ENCODE measurements at regions not wholly inside any gene's neighbourhood (a gene's known extent, or its start where the extent isn't known, plus 50 kb on each side); places are given as distances from the start of the nearest gene placed in this dataset.

GRCh38 chr12:25740617-25741016, 187.5 kb upstream of the LMNTD1 start:
- intact Hi-C loops (cut with DNase I, micrococcal nuclease): no loop called here
- ATAC-seq (no peak), DNase-seq (no peak)
- ChIA-PET CTCF (no interaction called here), POLR2A (no interaction called here)
- H3K4me1 Mint-ChIP-seq: no peaks in the 10 kb centered on the region
- no peak overlapping the region for H3K27ac Mint-ChIP-seq
- H3K9me3 Mint-ChIP-seq (ENCODE audit: low read depth): peaks cover 3% of the 10 kb centered on the region
- H3K27me3 Mint-ChIP-seq: no peaks in the 10 kb centered on the region
- H3K4me3 Mint-ChIP-seq: no peak overlapping the region
- no peaks in the 10 kb centered on the region for H3K36me3 Mint-ChIP-seq (ENCODE audit: low read depth)

- peaks cover 3% of the 10 kb centered on the region for H3K9me3 Mint-ChIP-seq (ENCODE audit: low read depth)
- no peaks in the 10 kb centered on the region for H3K36me3 Mint-ChIP-seq (ENCODE audit: low read depth)
- no peaks in the 10 kb centered on the region for H3K4me1 Mint-ChIP-seq
- ATAC-seq: no peak
- POLR2A ChIA-PET: no interaction called here
- H3K27me3 Mint-ChIP-seq: no peaks in the 10 kb centered on the region
- intact Hi-C loops (cut with DNase I, micrococcal nuclease): no loop called here
- DNase-seq: no peak
- no peak overlapping the region for H3K27ac Mint-ChIP-seq
- CTCF ChIA-PET: no interaction called here
- no peak overlapping the region for H3K4me3 Mint-ChIP-seq
Measured at GRCh38 chr12:25741917-25742316, 188.8 kb upstream of the LMNTD1 start.

GRCh38 chr12:25743679-25744215, 190.7 kb upstream of the LMNTD1 start:
- Mint-ChIP-seq H3K36me3 (ENCODE audit: low read depth) (no peaks in the 10 kb centered on the region), H3K27ac (no peak overlapping the region), H3K27me3 (no peaks in the 10 kb centered on the region), H3K4me3 (no peak overlapping the region), H3K9me3 (ENCODE audit: low read depth) (no peaks in the 10 kb centered on the region), H3K4me1 (no peaks in the 10 kb centered on the region)
- intact Hi-C loops (cut with DNase I, micrococcal nuclease): no loop called here
- POLR2A ChIA-PET: no interaction called here
- ATAC-seq: no peak
- DNase-seq: no peak
- CTCF ChIA-PET: interaction anchor here (0.7 to 0.8 kb wide), 2 partner anchors 28 to 250 kb away, joined by 3 to 4 read pairs; no protein-coding TSS in a partner anchor

GRCh38 chr12:25744313-25744712, 191.2 kb upstream of the LMNTD1 start:
- DNase-seq (no peak), ATAC-seq (no peak)
- no peaks in the 10 kb centered on the region for H3K27me3 Mint-ChIP-seq
- no peaks in the 10 kb centered on the region for H3K9me3 Mint-ChIP-seq (ENCODE audit: low read depth)
- H3K27ac Mint-ChIP-seq: no peak overlapping the region
- ChIA-PET CTCF (interaction anchor here (0.7 to 0.8 kb wide), 3 partner anchors 29 to 461 kb away, joined by 3 to 4 read pairs (median 3); no protein-coding TSS in a partner anchor), POLR2A (interaction anchor here (0.7 kb wide), 1 partner anchor 479 kb away, joined by 4 read pairs; no protein-coding TSS in a partner anchor)
- intact Hi-C loops (cut with DNase I, micrococcal nuclease): no loop called here
- H3K4me3 Mint-ChIP-seq: no peak overlapping the region
- no peaks in the 10 kb centered on the region for H3K36me3 Mint-ChIP-seq (ENCODE audit: low read depth)
- no peaks in the 10 kb centered on the region for H3K4me1 Mint-ChIP-seq

- no peaks in the 10 kb centered on the region for H3K27me3 Mint-ChIP-seq
- H3K36me3 Mint-ChIP-seq (ENCODE audit: low read depth): no peaks in the 10 kb centered on the region
- H3K9me3 Mint-ChIP-seq (ENCODE audit: low read depth): no peaks in the 10 kb centered on the region
- intact Hi-C loops (cut with DNase I, micrococcal nuclease): no loop called here
- H3K4me1 Mint-ChIP-seq: no peaks in the 10 kb centered on the region
- no peak overlapping the region for H3K27ac Mint-ChIP-seq
- ChIA-PET CTCF (no interaction called here), POLR2A (no interaction called here)
- ATAC-seq: no peak
- H3K4me3 Mint-ChIP-seq: no peak overlapping the region
- DNase-seq: no peak
Measured at GRCh38 chr12:25745281-25745680, 192.2 kb upstream of the LMNTD1 start.

GRCh38 chr12:25746131-25746530, 193.0 kb upstream of the LMNTD1 start:
- H3K9me3 Mint-ChIP-seq (ENCODE audit: low read depth): no peaks in the 10 kb centered on the region
- H3K4me3 Mint-ChIP-seq: no peak overlapping the region
- ChIA-PET POLR2A (no interaction called here), CTCF (no interaction called here)
- H3K36me3 Mint-ChIP-seq (ENCODE audit: low read depth): no peaks in the 10 kb centered on the region
- intact Hi-C loops (cut with DNase I, micrococcal nuclease): no loop called here
- no peak for ATAC-seq
- no peak overlapping the region for H3K27ac Mint-ChIP-seq
- no peaks in the 10 kb centered on the region for H3K4me1 Mint-ChIP-seq
- H3K27me3 Mint-ChIP-seq: no peaks in the 10 kb centered on the region
- DNase-seq: no peak

- CTCF ChIA-PET: no interaction called here
- POLR2A ChIA-PET: no interaction called here
- H3K9me3 Mint-ChIP-seq (ENCODE audit: low read depth): no peaks in the 10 kb centered on the region
- ATAC-seq: no peak
- H3K36me3 Mint-ChIP-seq (ENCODE audit: low read depth): no peaks in the 10 kb centered on the region
- no peak overlapping the region for H3K4me3 Mint-ChIP-seq
- no peaks in the 10 kb centered on the region for H3K4me1 Mint-ChIP-seq
- no peaks in the 10 kb centered on the region for H3K27me3 Mint-ChIP-seq
- H3K27ac Mint-ChIP-seq: no peak overlapping the region
- DNase-seq: no peak
- intact Hi-C loops (cut with DNase I, micrococcal nuclease): no loop called here
Measured at GRCh38 chr12:25752710-25753309, 199.7 kb upstream of the LMNTD1 start.

- ATAC-seq: no peak
- H3K27me3 Mint-ChIP-seq: no peaks in the 10 kb centered on the region
- no peak overlapping the region for H3K27ac Mint-ChIP-seq
- POLR2A ChIA-PET: no interaction called here
- no peaks in the 10 kb centered on the region for H3K4me1 Mint-ChIP-seq
- CTCF ChIA-PET: no interaction called here
- DNase-seq: no peak
- no peak overlapping the region for H3K4me3 Mint-ChIP-seq
- intact Hi-C loops (cut with DNase I, micrococcal nuclease): no loop called here
- H3K9me3 Mint-ChIP-seq (ENCODE audit: low read depth): no peaks in the 10 kb centered on the region
- no peaks in the 10 kb centered on the region for H3K36me3 Mint-ChIP-seq (ENCODE audit: low read depth)
Measured at GRCh38 chr12:25755136-25755970, 202.3 kb upstream of the LMNTD1 start.

- ATAC-seq (no peak), DNase-seq (no peak)
- no peaks in the 10 kb centered on the region for H3K36me3 Mint-ChIP-seq (ENCODE audit: low read depth)
- H3K27me3 Mint-ChIP-seq: no peaks in the 10 kb centered on the region
- H3K4me1 Mint-ChIP-seq: no peaks in the 10 kb centered on the region
- H3K9me3 Mint-ChIP-seq (ENCODE audit: low read depth): no peaks in the 10 kb centered on the region
- intact Hi-C loops (cut with DNase I, micrococcal nuclease): no loop called here
- H3K27ac Mint-ChIP-seq: no peak overlapping the region
- ChIA-PET CTCF (no interaction called here), POLR2A (no interaction called here)
- H3K4me3 Mint-ChIP-seq: no peak overlapping the region
Measured at GRCh38 chr12:25755971-25756260, 202.6 kb upstream of the RASSF8 start.

GRCh38 chr12:25757037-25757665, 201.3 kb upstream of the RASSF8 start:
- ATAC-seq: no peak
- intact Hi-C loops (cut with DNase I, micrococcal nuclease): no loop called here
- Mint-ChIP-seq H3K27me3 (no peaks in the 10 kb centered on the region), H3K4me1 (no peaks in the 10 kb centered on the region), H3K27ac (no peak overlapping the region), H3K4me3 (no peak overlapping the region), H3K36me3 (ENCODE audit: low read depth) (no peaks in the 10 kb centered on the region), H3K9me3 (ENCODE audit: low read depth) (no peaks in the 10 kb centered on the region)
- POLR2A ChIA-PET: no interaction called here
- CTCF ChIA-PET: interaction anchor here (0.9 kb wide), 1 partner anchor 11 kb away, joined by 4 read pairs; no protein-coding TSS in a partner anchor
- DNase-seq: no peak

- CTCF ChIA-PET: no interaction called here
- intact Hi-C loops (cut with DNase I, micrococcal nuclease): no loop called here
Measured at GRCh38 chr12:25759752-25760151, 198.7 kb upstream of the RASSF8 start.

GRCh38 chr12:25761356-25761755, 197.1 kb upstream of the RASSF8 start:
- Mint-ChIP-seq H3K4me3 (no peak overlapping the region), H3K36me3 (ENCODE audit: low read depth) (no peaks in the 10 kb centered on the region), H3K27ac (no peak overlapping the region), H3K9me3 (ENCODE audit: low read depth) (no peaks in the 10 kb centered on the region), H3K4me1 (no peaks in the 10 kb centered on the region), H3K27me3 (no peaks in the 10 kb centered on the region)
- ATAC-seq (no peak), DNase-seq (no peak)
- CTCF ChIA-PET: no interaction called here
- POLR2A ChIA-PET: no interaction called here
- intact Hi-C loops (cut with DNase I, micrococcal nuclease): no loop called here

More at GRCh38 chr12:25759752-25760151, 198.7 kb upstream of the RASSF8 start:
- POLR2A ChIA-PET: no interaction called here
- no peaks in the 10 kb centered on the region for H3K4me1 Mint-ChIP-seq
- ATAC-seq (no peak), DNase-seq (no peak)
- no peak overlapping the region for H3K4me3 Mint-ChIP-seq
- no peaks in the 10 kb centered on the region for H3K9me3 Mint-ChIP-seq (ENCODE audit: low read depth)
- H3K27ac Mint-ChIP-seq: no peak overlapping the region
- no peaks in the 10 kb centered on the region for H3K36me3 Mint-ChIP-seq (ENCODE audit: low read depth)
- H3K27me3 Mint-ChIP-seq: no peaks in the 10 kb centered on the region

All from activated CD4-positive, alpha-beta T cell treated with anti-CD3 and anti-CD28 coated beads for 36 hours (primary cell).